ENCODE measurements at regions not wholly inside any gene's neighbourhood (a gene's known extent, or its start where the extent isn't known, plus 50 kb on each side); places are given as distances from the start of the nearest gene placed in this dataset.

- no peak for TF ChIP-seq POLR2A (IDR thresholded peaks at IDR 0.05)
- no peak for TF ChIP-seq EP300 (IDR thresholded peaks at IDR 0.05)
- TF ChIP-seq CTCF (IDR thresholded peaks at IDR 0.05): no peak
- DNase-seq: no peak
- Histone ChIP-seq H3K27ac (no peak overlapping the region), H3K4me3 (no peak overlapping the region), H3K9me3 (no peaks in the 10 kb centered on the region), H3K27me3 (no peaks in the 10 kb centered on the region), H3K36me3 (no peaks in the 10 kb centered on the region), H3K4me1 (ENCODE audit: insufficient read depth) (no peaks in the 10 kb centered on the region)
- 94 to 100% (median 97%) methylated on average over 5 of the region's 5 CpGs for WGBS, 3 donors
- intact Hi-C loops (cut with DNase I): no loop called here
Measured at GRCh38 chr6:108766419-108766818, 81.8 kb upstream of the ARMC2 start.

- no peak for DNase-seq
- Histone ChIP-seq H3K36me3 (no peaks in the 10 kb centered on the region), H3K4me1 (ENCODE audit: insufficient read depth) (no peaks in the 10 kb centered on the region), H3K27me3 (no peaks in the 10 kb centered on the region), H3K4me3 (no peak overlapping the region), H3K9me3 (no peaks in the 10 kb centered on the region), H3K27ac (no peak overlapping the region)
- intact Hi-C loops (cut with DNase I): no loop called here
- 88 to 93% (median 90%) methylated on average over 6 of the region's 6 CpGs for WGBS, 3 donors
- no peak for TF ChIP-seq EP300 (IDR thresholded peaks at IDR 0.05)
- no peak for TF ChIP-seq POLR2A (IDR thresholded peaks at IDR 0.05)
- TF ChIP-seq CTCF (IDR thresholded peaks at IDR 0.05): no peak
Measured at GRCh38 chr6:108766886-108767285, 81.3 kb upstream of the ARMC2 start.

- Histone ChIP-seq H3K9me3 (no peaks in the 10 kb centered on the region), H3K4me3 (no peak overlapping the region), H3K36me3 (no peaks in the 10 kb centered on the region), H3K27me3 (no peaks in the 10 kb centered on the region), H3K4me1 (ENCODE audit: insufficient read depth) (no peaks in the 10 kb centered on the region), H3K27ac (no peak overlapping the region)
- intact Hi-C loops (cut with DNase I): no loop called here
- TF ChIP-seq EP300 (IDR thresholded peaks at IDR 0.05) (no peak), CTCF (IDR thresholded peaks at IDR 0.05) (no peak), POLR2A (IDR thresholded peaks at IDR 0.05) (no peak)
- 87 to 90% (median 88%) methylated on average over 7 of the region's 7 CpGs for WGBS, 3 donors
- DNase-seq: no peak
Measured at GRCh38 chr6:108767418-108768165, 80.6 kb upstream of the ARMC2 start.

GRCh38 chr6:108768166-108768555 is 80.1 kb upstream of the ARMC2 start:
- Histone ChIP-seq H3K27me3 (no peaks in the 10 kb centered on the region), H3K9me3 (no peaks in the 10 kb centered on the region), H3K4me3 (no peak overlapping the region), H3K4me1 (ENCODE audit: insufficient read depth) (no peaks in the 10 kb centered on the region), H3K27ac (no peak overlapping the region), H3K36me3 (no peaks in the 10 kb centered on the region)
- 91 to 100% (median 94%) methylated on average over 1 of the region's 1 CpG for WGBS, 3 donors
- intact Hi-C loops (cut with DNase I): no loop called here
- no peak for DNase-seq
- TF ChIP-seq POLR2A (IDR thresholded peaks at IDR 0.05) (no peak), EP300 (IDR thresholded peaks at IDR 0.05) (no peak), CTCF (IDR thresholded peaks at IDR 0.05) (no peak)
